Gastroesophageal sphincter (tissue), 4 donors: ENCODE measurements at regions not wholly inside any gene's neighbourhood (a gene's known extent, or its start where the extent isn't known, plus 50 kb on each side); places are given as distances from the start of the nearest gene placed in this dataset.
"Not testable (repeated sequence)": the region's sequence is repeated elsewhere in the genome, so short reads cannot be mapped to it uniquely, and the experiment has no call there.

Experiments used
- ATAC-seq: fragments of 150-250 bp; one replicate; pipeline ENCODE4 v1.9.1; 2016; ENCODE audit warnings: mild to moderate bottlenecking, moderate library complexity
- H3K27ac ChIP-seq, 4 donors: fragments of 200-600 bp; sonication (generic) in 3 of 4; 1 replicate in 3 of 4; 2 replicates in 1 of 4; pipeline ENCODE4 v1.5.1; 2016 to 2019
- H3K27me3 ChIP-seq: fragments of 200-600 bp; sonication (generic); one replicate; pipeline ENCODE4 v1.5.1; 2019
- H3K36me3 ChIP-seq, 2 donors: fragments of 200-600 bp; sonication (generic); one replicate each; pipeline ENCODE4 v1.5.1; 2019; ENCODE audit warnings: control low read depth in 1 of 2
- H3K4me1 ChIP-seq, 3 donors: fragments of 200-600 bp; sonication (generic); 1 replicate in 2 of 3; 2 replicates in 1 of 3; pipeline ENCODE4 v1.5.1; 2016 to 2019; ENCODE audit warnings: control low read depth in 2 of 3
- H3K4me3 ChIP-seq, 2 donors: fragments of 200-600 bp; sonication (generic); one replicate each; pipeline ENCODE4 v1.5.1; 2019; ENCODE audit warnings: mild to moderate bottlenecking in 1 of 2, moderate library complexity in 1 of 2
- H3K9me3 ChIP-seq, 3 donors: fragments of 200-600 bp; sonication (generic); one replicate each; pipeline ENCODE4 v1.5.1; 2017 to 2019; ENCODE audit warnings: control low read depth in 2 of 3
- CTCF ChIP-seq, 4 experiments: fragments of 200-600 bp in 2 of 4; fragments of 450-650 bp in 2 of 4; sonication (generic) in 1 of 4; IDR thresholded peaks; one replicate each; pipeline ENCODE4 v1.5.1; 2017 to 2019; ENCODE audit warnings: antibody characterized with exemption in 4 of 4, mild to moderate bottlenecking in 2 of 4, moderate library complexity in 2 of 4
- EP300 ChIP-seq: sonication (generic); formaldehyde crosslinking; IDR thresholded peaks from one replicate; pipeline ENCODE4 v1.6.1; 2017; ENCODE audit warnings: antibody characterized with exemption, mild to moderate bottlenecking
- POLR2A ChIP-seq, 2 donors: fragments of 450-650 bp; IDR thresholded peaks; one replicate each; pipeline ENCODE4 v1.6.1; 2017; ENCODE audit warnings: antibody characterized with exemption in 2 of 2, mild to moderate bottlenecking in 2 of 2, moderate library complexity in 1 of 2
- POLR2AphosphoS5 ChIP-seq: sonication (generic); formaldehyde crosslinking; IDR thresholded peaks from one replicate; pipeline ENCODE4 v1.6.1; 2017; ENCODE audit warnings: antibody characterized with exemption
- WGBS, 2 donors: methylation state at CpG; one replicate each; pipeline ENCODE4 v1.1.5; 2018; ENCODE audit warnings: low coverage in 1 of 2; 5-methylcytosine and 5-hydroxymethylcytosine counted together

GRCh38 chr19:29884466-29884865 lies 57.6 kb upstream of the URI1 start:
- TF ChIP-seq CTCF (IDR thresholded peaks at IDR 0.05) (no peak), POLR2A (IDR thresholded peaks at IDR 0.05) (no peak), POLR2AphosphoS5 (no peak), EP300 (no peak)
- WGBS, 2 donors = 100% methylated on average over 1 of the region's 9 CpGs; no CpG with 5 or more reads in 1 of the 2 donors
- Histone ChIP-seq H3K27ac (no peak overlapping the region), H3K27me3 (peaks cover 54% of the 10 kb centered on the region), H3K4me1 (no peaks in the 10 kb centered on the region), H3K9me3 (no peaks in the 10 kb centered on the region), H3K4me3 (no peak overlapping the region), H3K36me3 (no peaks in the 10 kb centered on the region)
- ATAC-seq = no peak

- H3K36me3 ChIP-seq, H3K4me3 ChIP-seq, H3K27ac ChIP-seq, ATAC-seq, H3K4me1 ChIP-seq, H3K9me3 ChIP-seq: not testable (repeated sequence)
- 90 to 100% methylated on average over 1 to 5 of the region's 7 CpGs for WGBS, 2 donors
- H3K27me3 ChIP-seq = peaks cover 41% of the 10 kb centered on the region
Measured at GRCh38 chr19:29886106-29886505, 55.9 kb upstream of the URI1 start.

- no peaks in the 10 kb centered on the region for H3K4me1 ChIP-seq
- no peak overlapping the region for H3K27ac ChIP-seq
- no peak for ATAC-seq
- H3K9me3 ChIP-seq = no peaks in the 10 kb centered on the region
- H3K27me3 ChIP-seq = peaks cover 36% of the 10 kb centered on the region
- no peaks in the 10 kb centered on the region for H3K36me3 ChIP-seq
- 68 to 85% methylated on average over 2 to 4 of the region's 6 CpGs for WGBS, 2 donors
- TF ChIP-seq CTCF (IDR thresholded peaks at IDR 0.05) (no peak), POLR2A (IDR thresholded peaks at IDR 0.05) (no peak), EP300 (no peak), POLR2AphosphoS5 (no peak)
- H3K4me3 ChIP-seq = no peak overlapping the region
Measured at GRCh38 chr19:29886586-29886985, 55.5 kb upstream of the URI1 start.

GRCh38 chr19:29887442-29887855 lies 54.6 kb upstream of the URI1 start:
- no peaks in the 10 kb centered on the region for H3K4me1 ChIP-seq
- no peak for ATAC-seq
- H3K27me3 ChIP-seq = peaks cover 29% of the 10 kb centered on the region
- no peak overlapping the region for H3K27ac ChIP-seq
- no peaks in the 10 kb centered on the region for H3K36me3 ChIP-seq
- WGBS, 2 donors = 0 to 10% methylated on average over 2 of the region's 2 CpGs
- H3K9me3 ChIP-seq = no peaks in the 10 kb centered on the region
- H3K4me3 ChIP-seq = no peak overlapping the region
- TF ChIP-seq EP300 (no peak), POLR2A (IDR thresholded peaks at IDR 0.05) (no peak), POLR2AphosphoS5 (no peak), CTCF (IDR thresholded peaks at IDR 0.05) (no peak)

GRCh38 chr19:29888047-29888446 lies 54.0 kb upstream of the URI1 start:
- ATAC-seq = not testable (repeated sequence)

GRCh38 chr19:29889702-29890101 lies 52.3 kb upstream of the URI1 start:
- Histone ChIP-seq H3K36me3 (no peaks in the 10 kb centered on the region), H3K27ac (no peak overlapping the region), H3K27me3 (peaks cover 14% of the 10 kb centered on the region), H3K9me3 (no peaks in the 10 kb centered on the region), H3K4me3 (no peak overlapping the region), H3K4me1 (no peaks in the 10 kb centered on the region)
- ATAC-seq = no peak
- TF ChIP-seq POLR2A (IDR thresholded peaks at IDR 0.05) (no peak), EP300 (no peak), POLR2AphosphoS5 (no peak), CTCF (IDR thresholded peaks at IDR 0.05) (no peak)

More at GRCh38 chr19:29888047-29888446, 54.0 kb upstream of the URI1 start:
- not testable (repeated sequence) for H3K27ac ChIP-seq, H3K4me1 ChIP-seq, H3K36me3 ChIP-seq, H3K4me3 ChIP-seq, H3K9me3 ChIP-seq
- WGBS, 2 donors = 94 to 95% methylated on average over 3 of the region's 3 CpGs
- peaks cover 23% of the 10 kb centered on the region for H3K27me3 ChIP-seq
